Ovary (tissue), 7 donors: ENCODE measurements at regions not wholly inside any gene's neighbourhood (a gene's known extent, or its start where the extent isn't known, plus 50 kb on each side); places are given as distances from the start of the nearest gene placed in this dataset.
"Not testable (repeated sequence)": the region's sequence is repeated elsewhere in the genome, so short reads cannot be mapped to it uniquely, and the experiment has no call there.

Experiments used
- DNase-seq, 5 donors: peaks; one replicate each; pipeline ENCODE4 v3.0.0-alpha.2; 2019 to 2020
- H3K27ac ChIP-seq, 2 donors: fragments of 200-600 bp; one replicate each; pipeline versions ENCODE4 v1.5.1 to v1.8.0; 2019 to 2022
- H3K27me3 ChIP-seq: fragments of 200-600 bp; one replicate; pipeline ENCODE4 v1.8.0; 2022
- H3K36me3 ChIP-seq: fragments of 200-600 bp; sonication (generic); one replicate; pipeline ENCODE4 v1.5.1; 2019
- H3K4me1 ChIP-seq: one replicate; pipeline ENCODE4 v1.8.1; 2013; ENCODE audit warnings: mild to moderate bottlenecking, moderate library complexity; ENCODE audit not compliant: insufficient read depth
- H3K4me3 ChIP-seq: fragments of 200-600 bp; sonication (generic); one replicate; pipeline ENCODE4 v1.5.1; 2017
- H3K9me3 ChIP-seq, 2 donors: fragments of 200-600 bp in 1 of 2; sonication (generic) in 1 of 2; one replicate each; pipeline versions ENCODE4 v1.5.1 to v1.8.1; 2013 to 2019; ENCODE audit warnings: mild to moderate bottlenecking in 1 of 2, moderate library complexity in 1 of 2
- CTCF ChIP-seq, 3 donors: fragments of 450-650 bp in 2 of 3; fragments of 200-600 bp in 1 of 3; IDR thresholded peaks; one replicate each; pipeline versions ENCODE4 v1.5.1 to v1.8.0; 2016 to 2022; ENCODE audit warnings: antibody characterized with exemption in 3 of 3, mild to moderate bottlenecking in 1 of 3
- EP300 ChIP-seq: sonication (generic); formaldehyde crosslinking; IDR thresholded peaks from one replicate; pipeline ENCODE4 v1.6.1; 2017; ENCODE audit warnings: antibody characterized with exemption
- POLR2A ChIP-seq: fragments of 450-650 bp; IDR thresholded peaks from one replicate; pipeline ENCODE4 v1.6.1; 2017; ENCODE audit warnings: antibody characterized with exemption, mild to moderate bottlenecking, moderate library complexity
- WGBS, 3 donors: extraction: QIAGEN DNeasy Blood & Tissue Kit in 1 of 3; methylation state at CpG; one replicate each; pipeline versions ENCODE4 v1.1.5 to v1.1.7; 2013 to 2017; 5-methylcytosine and 5-hydroxymethylcytosine counted together
- intact Hi-C, 4 donors: fragments of 100-400 bp; cut with DNase I; formaldehyde crosslinking; loops; one replicate each; pipeline versions ENCODE4 v1.11.0 to v1.15.1; 2022 to 2023
- donor health status: DM: no; HTN: no; CAD: no; lungs with moderate emphysema.
- donor health status: DM: no; HTN: no; CAD: no.
- donor health status: Bipolar disorder and iron deficiency.
- donor health status: DM: no; HTN: no; CAD: no.
- donor health status: DM: yes; HTN: yes; CAD: no.

GRCh38 chr21:16117851-16118590, 388.2 kb downstream of the USP25 start:
- Histone ChIP-seq H3K4me1 (no peaks in the 10 kb centered on the region), H3K4me3 (peak overlapping the region; percentile 13), H3K27ac (peak overlapping the region in 1 of 2 donors; percentile 40), H3K36me3 (no peaks in the 10 kb centered on the region), H3K27me3 (no peaks in the 10 kb centered on the region), H3K9me3 (no peaks in the 10 kb centered on the region)
- no peak for DNase-seq
- 15 to 21% (median 16%) methylated on average over 8 of the region's 8 CpGs for WGBS, 3 donors
- no peak for TF ChIP-seq POLR2A
- TF ChIP-seq EP300, result no peak
- no peak for TF ChIP-seq CTCF (IDR thresholded peaks at IDR 0.05)
- intact Hi-C loops, result no loop called here

GRCh38 chr21:16124378-16125138, 394.8 kb downstream of the USP25 start:
- Histone ChIP-seq H3K27ac (no peak overlapping the region), H3K36me3 (no peaks in the 10 kb centered on the region), H3K4me3 (peak overlapping the region; percentile 16), H3K9me3 (no peaks in the 10 kb centered on the region), H3K4me1 (no peaks in the 10 kb centered on the region), H3K27me3 (no peaks in the 10 kb centered on the region)
- 60 to 79% (median 78%) methylated on average over 5 of the region's 5 CpGs for WGBS, 3 donors
- TF ChIP-seq POLR2A, result no peak
- TF ChIP-seq CTCF (IDR thresholded peaks at IDR 0.05), result no peak
- no peak for TF ChIP-seq EP300
- intact Hi-C loops, result no loop called here
- peak in 3 of 5 donors; percentile 17 to 65 (median 42) for DNase-seq

GRCh38 chr21:16125274-16125673, 395.5 kb downstream of the USP25 start:
- Histone ChIP-seq H3K4me1 (no peaks in the 10 kb centered on the region), H3K36me3 (no peaks in the 10 kb centered on the region), H3K4me3 (peak overlapping the region; percentile 16), H3K9me3 (no peaks in the 10 kb centered on the region), H3K27ac (no peak overlapping the region), H3K27me3 (no peaks in the 10 kb centered on the region)
- DNase-seq, result no peak
- intact Hi-C loops, result no loop called here
- 73 to 88% (median 85%) methylated on average over 6 of the region's 6 CpGs for WGBS, 3 donors
- no peak for TF ChIP-seq EP300
- no peak for TF ChIP-seq CTCF (IDR thresholded peaks at IDR 0.05)
- no peak for TF ChIP-seq POLR2A

- H3K9me3 ChIP-seq, DNase-seq, H3K27ac ChIP-seq, H3K4me3 ChIP-seq, H3K27me3 ChIP-seq, H3K4me1 ChIP-seq, H3K36me3 ChIP-seq, intact Hi-C loops: not testable (repeated sequence)
- WGBS, 3 donors, result 88 to 92% (median 91%) methylated on average over 8 of the region's 8 CpGs
Observed at GRCh38 chr21:16132453-16132852, 402.7 kb downstream of the USP25 start.

GRCh38 chr21:16133248-16133647, 403.5 kb downstream of the USP25 start:
- DNase-seq, result no peak
- Histone ChIP-seq H3K36me3 (no peaks in the 10 kb centered on the region), H3K27ac (no peak overlapping the region), H3K9me3 (no peaks in the 10 kb centered on the region), H3K27me3 (no peaks in the 10 kb centered on the region), H3K4me3 (no peak overlapping the region), H3K4me1 (no peaks in the 10 kb centered on the region)
- 93 to 95% (median 95%) methylated on average over 11 of the region's 11 CpGs for WGBS, 3 donors
- TF ChIP-seq EP300 (no peak), POLR2A (no peak), CTCF (IDR thresholded peaks at IDR 0.05) (no peak)
- intact Hi-C loops, result no loop called here
